Hepatocyte (in vitro differentiated cells): ENCODE measurements at regions not wholly inside any gene's neighbourhood (a gene's known extent, or its start where the extent isn't known, plus 50 kb on each side); places are given as distances from the start of the nearest gene placed in this dataset.

Source experiments
- CTCF ChIP-seq: fragments of 200-600 bp; sonication (generic); IDR thresholded peaks from 2 replicates; pipeline ENCODE4 v1.5.1; 2016; ENCODE audit warnings: antibody characterized with exemption, mild to moderate bottlenecking; ENCODE audit not compliant: poor library complexity
- EZH2 ChIP-seq: fragments of 200-600 bp; sonication (generic); IDR thresholded peaks from 2 replicates; pipeline ENCODE4 v1.6.1; 2016; ENCODE audit warnings: antibody characterized with exemption, mild to moderate bottlenecking, borderline replicate concordance

GRCh38 chr7:109901926-109902325, 1189.0 kb upstream of the LRRN3 start:
- TF ChIP-seq CTCF (no peak), EZH2 (no peak)
